HEK293 (cell line): ENCODE measurements at regions not wholly inside any gene's neighbourhood (a gene's known extent, or its start where the extent isn't known, plus 50 kb on each side); places are given as distances from the start of the nearest gene placed in this dataset.
"Not testable (repeated sequence)": the region's sequence is repeated elsewhere in the genome, so short reads cannot be mapped to it uniquely, and the experiment has no call there.

ENCODE experiments used
- CTCF ChIA-PET: fragments of 350-600 bp; formaldehyde crosslinking; extraction: SDS; loops from one replicate; lab custom pipeline; 2021; ENCODE audit warnings: antibody characterized with exemption; lab: Yijun Ruan, JAX
- POLR2A ChIA-PET: fragments of 300-600 bp; formaldehyde crosslinking; extraction: SDS; loops from one replicate; lab custom pipeline; 2020; ENCODE audit warnings: antibody characterized with exemption, inconsistent platforms; lab: Yijun Ruan, JAX
- H3K27ac ChIP-seq: fragments of 200-500 bp; sonication (Bioruptor generic); 2 replicates; pipeline ENCODE4 v1.5.1; 2014; ENCODE audit warnings: low read depth, low read length, control low read depth, inconsistent platforms; ENCODE audit errors: extremely low read depth
- H3K36me3 ChIP-seq, 2 experiments: fragments of 200-500 bp in 1 of 2; sonication (Bioruptor generic) in 1 of 2; 1 replicate in 1 of 2; 2 replicates in 1 of 2; pipeline ENCODE4 v1.5.1; 2014 to 2017; ENCODE audit warnings: inconsistent platforms in 2 of 2, low read length in 2 of 2; ENCODE audit not compliant: control insufficient read depth in 2 of 2, insufficient read depth in 1 of 2
- H3K4me1 ChIP-seq: fragments of 200-500 bp; sonication (Bioruptor generic); 2 replicates; pipeline ENCODE4 v1.5.1; 2014; ENCODE audit warnings: mild to moderate bottlenecking, low read length, inconsistent platforms; ENCODE audit not compliant: control insufficient read depth, insufficient read depth
- H3K4me3 ChIP-seq: 2 replicates; pipeline ENCODE4 v1.5.1; 2011; ENCODE audit warnings: low read depth, mild to moderate bottlenecking, control low read depth, low read length, moderate library complexity
- H3K9me3 ChIP-seq: fragments of 200-500 bp; sonication (Bioruptor generic); 2 replicates; pipeline ENCODE4 v1.5.1; 2014; ENCODE audit warnings: low read depth, low read length, inconsistent platforms; ENCODE audit not compliant: control insufficient read depth, insufficient read depth
- GLI2 ChIP-seq: fragments of 450-650 bp; formaldehyde crosslinking; IDR thresholded peaks from 2 replicates; pipeline ENCODE4; 2017; ENCODE audit warnings: missing biosample characterization, missing genetic modification characterization, low read depth, borderline replicate concordance
- ZNF121 ChIP-seq: fragments of 450-650 bp; formaldehyde crosslinking; IDR thresholded peaks from 2 replicates; pipeline ENCODE4 v1.5.1; 2016; ENCODE audit warnings: missing biosample characterization, missing genetic modification characterization
- ZNF16 ChIP-seq: fragments of 450-650 bp; formaldehyde crosslinking; IDR thresholded peaks from 2 replicates; pipeline ENCODE4 v1.5.1; 2016; ENCODE audit warnings: low read depth, missing biosample characterization, missing genetic modification characterization
- ZNF2 ChIP-seq: fragments of 450-650 bp; formaldehyde crosslinking; IDR thresholded peaks from 2 replicates; pipeline ENCODE4 v1.5.1; 2016; ENCODE audit warnings: missing biosample characterization, missing genetic modification characterization
- ZNF211 ChIP-seq: fragments of 450-650 bp; formaldehyde crosslinking; IDR thresholded peaks from 2 replicates; pipeline ENCODE4 v1.5.1; 2016; ENCODE audit warnings: low read depth, missing biosample characterization, missing genetic modification characterization
- ZNF394 ChIP-seq: fragments of 450-650 bp; formaldehyde crosslinking; IDR thresholded peaks from 2 replicates; pipeline ENCODE4 v1.5.1; 2016; ENCODE audit warnings: missing biosample characterization, missing genetic modification characterization, mild to moderate bottlenecking, moderate library complexity, borderline replicate concordance
- ZNF530 ChIP-seq: fragments of 450-650 bp; formaldehyde crosslinking; IDR thresholded peaks from 2 replicates; pipeline ENCODE4 v1.5.1; 2016; ENCODE audit warnings: low read depth, missing biosample characterization, missing genetic modification characterization
- ZNF600 ChIP-seq: fragments of 450-650 bp; formaldehyde crosslinking; IDR thresholded peaks from 2 replicates; pipeline ENCODE4 v1.5.1; 2016; ENCODE audit warnings: missing biosample characterization, missing genetic modification characterization
- TF ChIP-seq, protein P1 (sequence below): fragments of 450-650 bp; IDR thresholded peaks from 2 replicates; pipeline ENCODE4 v1.5.1; 2018; ENCODE audit warnings: missing biosample characterization, mild to moderate bottlenecking, missing genetic modification characterization
- TF ChIP-seq, protein P2 (sequence below): fragments of 450-650 bp; formaldehyde crosslinking; IDR thresholded peaks from 2 replicates; pipeline ENCODE4 v1.5.1; 2017; ENCODE audit warnings: missing biosample characterization, missing genetic modification characterization
- TF ChIP-seq, protein P3 (sequence below): fragments of 450-650 bp; formaldehyde crosslinking; IDR thresholded peaks from 2 replicates; pipeline ENCODE4 v1.5.1; 2016; ENCODE audit warnings: missing biosample characterization, missing genetic modification characterization
- TF ChIP-seq, protein P4 (sequence below): fragments of 450-650 bp; formaldehyde crosslinking; IDR thresholded peaks from 2 replicates; pipeline ENCODE4 v1.5.1; 2016; ENCODE audit warnings: missing biosample characterization, missing genetic modification characterization, low read depth
- TF ChIP-seq, protein P5 (sequence below): fragments of 450-650 bp; formaldehyde crosslinking; IDR thresholded peaks from 2 replicates; pipeline ENCODE4 v1.5.1; 2017; ENCODE audit warnings: missing biosample characterization, missing genetic modification characterization

DNA sequence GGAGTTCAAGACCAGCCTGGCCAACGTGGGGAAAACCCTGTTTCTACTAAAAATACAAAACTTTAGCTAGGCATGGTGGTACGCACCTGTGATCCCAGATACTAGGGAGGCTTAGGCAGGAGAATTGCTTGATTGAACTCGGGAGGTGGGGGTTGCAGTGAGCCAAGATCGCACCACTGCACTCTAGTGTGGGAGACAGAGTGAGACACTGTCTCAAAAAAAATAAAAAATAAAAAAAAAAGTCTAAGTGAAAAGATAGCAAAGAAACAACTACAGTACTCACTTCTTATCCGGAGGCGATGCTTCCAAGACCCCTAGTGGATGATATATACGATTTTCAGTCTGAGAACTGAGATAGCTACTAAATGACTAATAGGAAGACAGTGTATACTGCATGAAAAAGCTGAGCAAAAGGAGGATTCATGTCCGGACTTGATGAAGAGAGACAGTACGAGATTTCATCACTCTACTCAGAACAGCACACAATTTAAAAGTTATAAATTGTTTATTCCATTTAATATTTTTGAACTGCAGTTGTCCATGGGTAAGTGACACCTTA lies 138.7 kb upstream of the GOLGA6L6 start:
- H3K27ac ChIP-seq, CTCF ChIA-PET, H3K36me3 ChIP-seq, H3K9me3 ChIP-seq, H3K4me1 ChIP-seq, POLR2A ChIA-PET, H3K4me3 ChIP-seq: not testable (repeated sequence)

DNA sequence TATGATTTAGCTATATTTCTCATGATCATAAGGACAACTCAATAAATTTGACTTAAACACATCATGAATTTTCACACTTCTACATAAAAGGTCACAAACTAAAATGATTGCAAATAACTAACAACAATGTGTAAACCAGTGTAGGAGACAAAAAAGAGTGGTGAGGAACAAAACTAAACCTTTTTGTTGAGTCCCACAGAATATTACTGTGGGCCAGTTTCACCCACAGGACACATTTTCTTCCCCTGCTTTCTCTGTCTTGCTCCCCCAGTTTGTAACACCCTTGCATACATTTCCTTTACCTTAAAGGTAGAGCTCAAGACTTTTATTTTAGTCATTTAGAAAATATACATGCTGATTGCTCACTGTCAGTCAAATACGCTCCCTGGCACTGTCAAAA lies 130.9 kb upstream of the GOLGA6L6 start:
- Histone ChIP-seq H3K36me3 (no peaks in the 10 kb centered on the region), H3K9me3 (no peaks in the 10 kb centered on the region), H3K27ac (no peak overlapping the region), H3K4me3 (no peak overlapping the region), H3K4me1 (no peaks in the 10 kb centered on the region)
- CTCF ChIA-PET, result interaction anchor here (0.7 kb wide), 1 partner anchor 316 kb away, joined by 3 read pairs; no protein-coding TSS in a partner anchor
- TF ChIP-seq ZNF2 (tag by site-specific recombination) (no peak), ZNF600 (tag by site-specific recombination) (no peak), ZNF211 (tag by site-specific recombination) (no peak), ZNF530 (tag by site-specific recombination) (no peak), GLI2 (tag by site-specific recombination) (no peak), ZNF394 (tag by site-specific recombination) (no peak), ZNF16 (tag by site-specific recombination) (no peak), ZNF121 (no peak)
- TF ChIP-seq, protein P1, sequence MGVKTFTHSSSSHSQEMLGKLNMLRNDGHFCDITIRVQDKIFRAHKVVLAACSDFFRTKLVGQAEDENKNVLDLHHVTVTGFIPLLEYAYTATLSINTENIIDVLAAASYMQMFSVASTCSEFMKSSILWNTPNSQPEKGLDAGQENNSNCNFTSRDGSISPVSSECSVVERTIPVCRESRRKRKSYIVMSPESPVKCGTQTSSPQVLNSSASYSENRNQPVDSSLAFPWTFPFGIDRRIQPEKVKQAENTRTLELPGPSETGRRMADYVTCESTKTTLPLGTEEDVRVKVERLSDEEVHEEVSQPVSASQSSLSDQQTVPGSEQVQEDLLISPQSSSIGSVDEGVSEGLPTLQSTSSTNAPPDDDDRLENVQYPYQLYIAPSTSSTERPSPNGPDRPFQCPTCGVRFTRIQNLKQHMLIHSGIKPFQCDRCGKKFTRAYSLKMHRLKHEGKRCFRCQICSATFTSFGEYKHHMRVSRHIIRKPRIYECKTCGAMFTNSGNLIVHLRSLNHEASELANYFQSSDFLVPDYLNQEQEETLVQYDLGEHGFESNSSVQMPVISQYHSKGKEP (tag by site-specific recombination), result no peak
- TF ChIP-seq, protein P2, sequence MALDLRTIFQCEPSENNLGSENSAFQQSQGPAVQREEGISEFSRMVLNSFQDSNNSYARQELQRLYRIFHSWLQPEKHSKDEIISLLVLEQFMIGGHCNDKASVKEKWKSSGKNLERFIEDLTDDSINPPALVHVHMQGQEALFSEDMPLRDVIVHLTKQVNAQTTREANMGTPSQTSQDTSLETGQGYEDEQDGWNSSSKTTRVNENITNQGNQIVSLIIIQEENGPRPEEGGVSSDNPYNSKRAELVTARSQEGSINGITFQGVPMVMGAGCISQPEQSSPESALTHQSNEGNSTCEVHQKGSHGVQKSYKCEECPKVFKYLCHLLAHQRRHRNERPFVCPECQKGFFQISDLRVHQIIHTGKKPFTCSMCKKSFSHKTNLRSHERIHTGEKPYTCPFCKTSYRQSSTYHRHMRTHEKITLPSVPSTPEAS (tag by site-specific recombination), result no peak
- TF ChIP-seq, protein P3, sequence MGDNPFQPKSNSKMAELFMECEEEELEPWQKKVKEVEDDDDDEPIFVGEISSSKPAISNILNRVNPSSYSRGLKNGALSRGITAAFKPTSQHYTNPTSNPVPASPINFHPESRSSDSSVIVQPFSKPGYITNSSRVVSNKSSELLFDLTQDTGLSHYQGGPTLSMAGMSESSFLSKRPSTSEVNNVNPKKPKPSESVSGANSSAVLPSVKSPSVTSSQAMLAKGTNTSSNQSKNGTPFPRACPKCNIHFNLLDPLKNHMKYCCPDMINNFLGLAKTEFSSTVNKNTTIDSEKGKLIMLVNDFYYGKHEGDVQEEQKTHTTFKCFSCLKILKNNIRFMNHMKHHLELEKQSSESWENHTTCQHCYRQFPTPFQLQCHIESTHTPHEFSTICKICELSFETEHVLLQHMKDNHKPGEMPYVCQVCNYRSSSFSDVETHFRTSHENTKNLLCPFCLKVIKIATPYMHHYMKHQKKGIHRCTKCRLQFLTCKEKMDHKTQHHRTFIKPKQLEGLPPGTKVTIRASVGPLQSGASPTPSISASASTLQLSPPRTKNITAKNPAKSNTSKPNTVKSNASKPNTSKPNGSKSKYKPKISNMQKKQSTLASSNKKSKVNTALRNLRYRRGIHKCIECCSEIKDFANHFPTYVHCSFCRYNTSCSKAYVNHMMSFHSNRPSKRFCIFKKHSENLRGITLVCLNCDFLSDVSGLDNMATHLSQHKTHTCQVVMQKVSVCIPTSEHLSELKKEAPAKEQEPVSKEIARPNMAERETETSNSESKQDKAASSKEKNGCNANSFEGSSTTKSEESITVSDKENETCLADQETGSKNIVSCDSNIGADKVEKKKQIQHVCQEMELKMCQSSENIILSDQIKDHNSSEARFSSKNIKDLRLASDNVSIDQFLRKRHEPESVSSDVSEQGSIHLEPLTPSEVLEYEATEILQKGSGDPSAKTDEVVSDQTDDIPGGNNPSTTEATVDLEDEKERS (tag by site-specific recombination), result no peak
- TF ChIP-seq, protein P4, sequence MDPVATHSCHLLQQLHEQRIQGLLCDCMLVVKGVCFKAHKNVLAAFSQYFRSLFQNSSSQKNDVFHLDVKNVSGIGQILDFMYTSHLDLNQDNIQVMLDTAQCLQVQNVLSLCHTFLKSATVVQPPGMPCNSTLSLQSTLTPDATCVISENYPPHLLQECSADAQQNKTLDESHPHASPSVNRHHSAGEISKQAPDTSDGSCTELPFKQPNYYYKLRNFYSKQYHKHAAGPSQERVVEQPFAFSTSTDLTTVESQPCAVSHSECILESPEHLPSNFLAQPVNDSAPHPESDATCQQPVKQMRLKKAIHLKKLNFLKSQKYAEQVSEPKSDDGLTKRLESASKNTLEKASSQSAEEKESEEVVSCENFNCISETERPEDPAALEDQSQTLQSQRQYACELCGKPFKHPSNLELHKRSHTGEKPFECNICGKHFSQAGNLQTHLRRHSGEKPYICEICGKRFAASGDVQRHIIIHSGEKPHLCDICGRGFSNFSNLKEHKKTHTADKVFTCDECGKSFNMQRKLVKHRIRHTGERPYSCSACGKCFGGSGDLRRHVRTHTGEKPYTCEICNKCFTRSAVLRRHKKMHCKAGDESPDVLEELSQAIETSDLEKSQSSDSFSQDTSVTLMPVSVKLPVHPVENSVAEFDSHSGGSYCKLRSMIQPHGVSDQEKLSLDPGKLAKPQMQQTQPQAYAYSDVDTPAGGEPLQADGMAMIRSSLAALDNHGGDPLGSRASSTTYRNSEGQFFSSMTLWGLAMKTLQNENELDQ (tag by site-specific recombination), result no peak
- TF ChIP-seq, protein P5, sequence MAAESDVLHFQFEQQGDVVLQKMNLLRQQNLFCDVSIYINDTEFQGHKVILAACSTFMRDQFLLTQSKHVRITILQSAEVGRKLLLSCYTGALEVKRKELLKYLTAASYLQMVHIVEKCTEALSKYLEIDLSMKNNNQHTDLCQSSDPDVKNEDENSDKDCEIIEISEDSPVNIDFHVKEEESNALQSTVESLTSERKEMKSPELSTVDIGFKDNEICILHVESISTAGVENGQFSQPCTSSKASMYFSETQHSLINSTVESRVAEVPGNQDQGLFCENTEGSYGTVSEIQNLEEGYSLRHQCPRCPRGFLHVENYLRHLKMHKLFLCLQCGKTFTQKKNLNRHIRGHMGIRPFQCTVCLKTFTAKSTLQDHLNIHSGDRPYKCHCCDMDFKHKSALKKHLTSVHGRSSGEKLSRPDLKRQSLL (tag by site-specific recombination), result no peak
- POLR2A ChIA-PET, result no interaction called here
